ENCODE measurements at regions not wholly inside any gene's neighbourhood (a gene's known extent, or its start where the extent isn't known, plus 50 kb on each side); places are given as distances from the start of the nearest gene placed in this dataset.
A peak's percentile ranks its signal among the peaks of the same experiment; 100 is the strongest.
"Not testable (repeated sequence)": the region's sequence is repeated elsewhere in the genome, so short reads cannot be mapped to it uniquely, and the experiment has no call there.

- no peak for DNase-seq
Measured at GRCh38 chr16:50448981-50449380, 80.2 kb upstream of the BRD7 start.

DNA sequence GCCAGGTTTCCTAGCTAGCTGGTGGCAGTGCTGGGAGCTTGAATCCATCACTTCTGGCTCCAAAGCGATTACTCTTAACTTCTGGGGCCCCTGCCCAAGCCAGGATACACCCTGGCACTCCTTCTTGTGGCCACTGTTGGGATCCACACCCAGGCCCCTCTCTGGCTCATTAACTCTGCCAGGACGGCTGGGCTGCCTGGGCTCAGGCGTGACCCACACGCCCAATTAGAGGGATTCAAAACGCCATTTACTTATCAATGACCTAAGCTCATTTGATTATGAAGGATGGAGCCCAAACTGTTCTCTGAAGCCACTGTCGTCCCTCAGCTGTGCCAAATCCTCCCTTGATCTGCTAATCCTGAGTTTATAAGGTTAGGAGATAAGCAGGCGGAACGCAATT, 79.7 kb upstream of the BRD7 start:
- DNase-seq: no peak

DNA sequence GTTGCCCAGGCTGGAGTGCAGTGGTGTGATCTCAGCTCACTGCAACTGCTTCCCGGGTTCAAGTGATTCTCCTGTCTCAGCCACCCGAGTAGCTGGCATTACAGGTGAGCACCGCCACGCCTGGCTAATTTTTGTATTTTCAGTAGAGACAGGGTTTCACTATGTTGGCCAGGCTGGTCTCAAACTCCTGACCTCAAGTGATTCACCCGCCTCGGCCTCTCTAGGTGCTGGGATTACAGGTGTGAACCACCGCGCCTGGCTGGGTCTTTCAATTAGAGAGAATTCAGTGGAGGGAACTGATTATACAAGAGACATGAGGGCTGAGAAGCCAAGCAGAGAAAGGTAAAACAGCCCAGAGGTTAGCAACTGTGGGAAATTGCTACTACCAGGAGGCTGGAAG, 78.6 kb upstream of the BRD7 start:
- DNase-seq: not testable (repeated sequence)

- no peak for DNase-seq
Measured at GRCh38 chr16:50446861-50447260, 78.1 kb upstream of the BRD7 start.

GRCh38 chr16:50445621-50446555, 77.1 kb upstream of the BRD7 start:
- no peak for DNase-seq

DNA sequence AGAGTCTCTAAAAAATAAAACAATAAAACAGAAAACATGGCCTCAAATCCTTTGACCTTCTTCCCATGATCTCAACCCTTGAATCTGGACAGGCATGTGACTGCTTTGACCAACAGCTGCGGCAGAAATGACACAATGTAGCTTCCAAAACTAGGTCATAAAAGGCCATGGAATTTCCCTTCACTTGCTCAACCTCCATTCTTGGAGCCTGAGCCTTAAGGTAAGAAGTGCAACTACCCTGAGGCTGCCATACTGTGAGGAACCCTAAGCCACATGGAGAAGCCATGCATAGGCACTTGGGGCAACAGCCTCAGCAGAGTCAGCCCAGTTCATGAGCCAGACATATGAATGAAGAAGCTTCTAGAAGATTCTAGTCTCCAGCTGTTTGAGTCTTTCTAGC, 75.7 kb upstream of the BRD7 start:
- no peak for DNase-seq

DNA sequence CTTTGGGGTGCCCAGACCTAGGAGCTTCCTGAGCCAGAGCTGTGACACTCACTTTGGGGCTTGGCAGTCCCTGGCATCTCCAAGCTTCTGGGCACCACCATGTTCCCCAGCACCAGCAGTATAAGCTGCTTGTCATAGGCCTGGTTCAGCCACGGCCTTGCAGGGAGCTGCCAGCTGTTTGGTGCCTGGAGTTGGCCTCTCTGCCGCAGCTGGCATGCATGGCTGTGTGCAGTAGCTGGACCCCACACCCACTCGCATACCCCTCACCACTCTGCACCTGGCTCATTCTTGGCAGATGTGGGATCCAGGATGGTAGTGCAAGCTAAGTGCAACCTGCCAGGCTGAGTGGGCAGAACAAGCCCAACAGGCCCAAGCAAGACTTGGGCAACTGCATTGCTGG, 73.4 kb upstream of the BRD7 start:
- no peak for DNase-seq

DNA sequence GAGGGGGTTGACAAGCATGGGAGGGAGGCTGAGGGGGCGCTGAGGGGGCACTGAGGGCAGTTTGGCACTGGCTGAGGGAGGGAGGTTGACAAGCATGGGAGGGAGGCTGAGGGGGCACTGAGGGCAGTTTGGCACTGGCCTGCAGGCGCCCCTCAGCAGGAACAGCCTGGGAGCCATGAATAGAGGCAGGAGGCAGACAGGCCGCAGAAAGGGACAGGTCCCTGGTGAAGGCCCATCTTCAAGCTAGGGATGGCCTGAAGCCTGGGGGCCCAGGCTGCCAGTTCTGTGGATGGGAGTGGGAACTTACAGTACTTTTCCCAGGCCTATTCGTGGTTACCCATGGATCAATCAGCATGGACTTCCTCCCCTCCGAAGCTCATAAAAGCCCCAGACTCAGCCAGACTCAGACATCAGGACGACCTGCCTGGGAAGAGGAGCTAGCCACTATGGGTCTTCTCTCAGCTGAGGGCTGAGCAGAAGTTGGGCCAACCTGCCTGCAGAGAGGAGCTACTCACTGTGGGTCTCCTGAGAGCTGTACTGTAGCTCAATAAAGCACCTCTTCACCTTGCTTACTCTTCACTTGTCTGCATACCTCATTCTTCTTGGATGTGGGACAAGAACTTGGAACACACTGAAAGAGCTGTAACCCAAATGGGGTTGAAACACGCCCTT, 72.8 kb upstream of the BRD7 start:
- DNase-seq: no peak

DNA sequence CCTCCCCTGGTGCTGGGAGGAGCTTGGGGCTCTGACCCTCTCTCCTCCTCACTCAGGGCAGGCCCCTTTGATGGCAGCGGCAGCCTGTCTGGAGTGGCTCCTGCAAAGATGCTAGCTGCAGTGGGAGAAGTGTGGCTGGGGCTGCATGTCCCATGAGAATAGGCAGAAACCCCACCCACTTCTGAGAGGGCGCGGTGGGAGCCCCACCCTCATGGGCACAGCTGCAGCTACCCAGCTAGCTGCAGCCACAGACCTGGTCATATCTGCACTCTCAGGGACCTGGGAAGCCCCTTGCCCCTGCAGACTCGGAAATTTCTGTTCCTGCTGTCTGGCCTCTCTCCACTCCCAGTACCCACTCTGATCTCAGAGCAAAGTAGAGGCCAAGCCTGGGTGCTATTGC, 72.2 kb upstream of the BRD7 start:
- no peak for DNase-seq

DNA sequence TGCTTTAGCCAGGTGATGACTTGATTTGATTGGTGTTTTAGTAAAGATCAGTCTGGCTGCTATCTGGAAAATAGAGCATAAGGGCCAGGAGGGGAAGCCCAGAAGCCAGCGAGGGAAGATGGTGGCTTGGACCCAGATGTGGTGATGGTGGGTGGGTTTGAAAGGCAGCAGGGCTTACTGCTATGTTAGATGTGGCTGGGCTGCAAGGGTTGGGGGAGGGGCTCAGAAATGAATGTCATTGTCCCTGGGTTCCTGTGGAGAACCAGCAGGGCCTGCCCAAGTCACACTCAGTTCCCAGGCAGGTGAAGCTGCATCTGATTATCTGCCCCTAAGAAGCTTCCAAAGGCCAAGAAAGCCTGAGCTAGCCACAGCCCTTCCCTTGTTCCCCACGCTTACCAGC, 71.7 kb upstream of the BRD7 start:
- DNase-seq: no peak

GRCh38 chr16:50437769-50438437, 69.1 kb upstream of the BRD7 start:
- DNase-seq: peak; percentile 69

GRCh38 chr16:50436271-50436670, 67.5 kb upstream of the BRD7 start:
- no peak for DNase-seq

DNA sequence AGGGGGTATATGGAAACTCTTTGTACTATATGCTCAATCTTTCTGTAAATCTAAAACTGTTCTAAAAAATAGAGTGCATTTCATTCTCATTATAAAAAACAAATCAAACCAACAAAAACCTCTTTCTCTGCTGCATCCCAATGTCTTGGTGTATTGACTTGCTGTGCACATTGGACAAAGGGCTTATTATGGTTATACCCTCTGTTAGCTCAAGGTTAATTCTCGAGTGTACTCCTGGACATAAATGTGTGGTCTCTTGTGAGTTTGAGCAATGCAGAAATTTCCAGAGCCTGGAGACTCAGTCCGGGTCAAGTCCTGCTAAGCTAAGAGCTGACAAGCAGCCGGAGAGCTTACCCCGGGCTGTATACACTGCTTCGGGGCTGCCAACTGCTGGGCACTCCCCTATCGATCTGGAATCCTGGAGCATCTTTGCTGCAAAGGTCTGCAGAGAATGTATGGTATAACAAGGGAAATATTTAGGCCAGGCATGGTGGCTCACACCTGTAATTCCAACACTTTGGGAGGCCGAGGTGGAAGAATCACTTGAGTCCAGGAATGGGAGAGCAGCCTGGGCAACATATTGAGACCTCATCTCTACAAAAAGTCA, 66.2 kb upstream of the BRD7 start:
- no peak for DNase-seq

GRCh38 chr16:50430076-50430475, 61.3 kb upstream of the BRD7 start:
- no peak for DNase-seq

DNA sequence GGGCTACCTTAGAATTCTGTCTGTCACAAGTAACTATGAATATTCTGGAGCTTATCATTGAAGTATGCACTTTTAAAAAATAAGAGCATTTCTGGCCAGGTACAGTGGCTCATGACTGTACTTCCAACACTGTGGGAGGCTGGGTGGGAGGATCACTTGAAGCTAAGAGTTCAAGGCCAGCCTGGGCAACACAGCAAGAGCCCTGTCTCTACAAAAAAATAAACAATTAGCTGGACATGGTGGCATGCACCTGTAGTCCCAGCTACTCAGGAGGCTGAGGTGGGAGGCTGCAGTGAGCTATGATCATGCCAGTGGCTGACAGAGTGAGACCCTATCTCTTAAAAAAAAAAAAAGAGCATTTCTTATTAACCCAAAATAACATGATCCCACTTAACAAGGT, 60.0 kb upstream of the BRD7 start:
- DNase-seq: no peak

- DNase-seq: no peak
Measured at GRCh38 chr16:50428116-50428515, 59.3 kb upstream of the BRD7 start.

GRCh38 chr16:50427107-50427506, 58.3 kb upstream of the BRD7 start:
- DNase-seq: no peak

- DNase-seq: no peak
Measured at GRCh38 chr16:50425648-50426047, 56.9 kb upstream of the BRD7 start.

DNA sequence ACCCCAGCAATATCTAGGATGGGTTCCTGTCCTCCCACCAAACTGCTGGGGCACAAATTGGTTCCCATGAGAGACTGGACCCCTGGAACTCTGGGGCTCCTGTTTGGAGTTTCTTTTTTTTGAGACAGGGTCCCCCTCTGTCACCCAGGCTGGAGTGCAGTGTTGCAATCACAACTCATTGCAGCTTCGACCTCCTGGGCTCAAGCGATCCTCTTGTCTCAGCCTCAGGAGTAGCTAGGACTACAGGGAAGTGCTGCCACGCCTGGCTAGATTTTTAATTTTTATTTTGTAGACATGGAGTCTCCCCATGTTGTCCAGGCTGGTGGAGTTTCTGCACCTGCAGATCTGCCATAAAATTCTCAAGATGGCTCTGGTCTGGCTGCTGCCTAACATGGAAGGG, 56.3 kb upstream of the BRD7 start:
- no peak for DNase-seq

DNA sequence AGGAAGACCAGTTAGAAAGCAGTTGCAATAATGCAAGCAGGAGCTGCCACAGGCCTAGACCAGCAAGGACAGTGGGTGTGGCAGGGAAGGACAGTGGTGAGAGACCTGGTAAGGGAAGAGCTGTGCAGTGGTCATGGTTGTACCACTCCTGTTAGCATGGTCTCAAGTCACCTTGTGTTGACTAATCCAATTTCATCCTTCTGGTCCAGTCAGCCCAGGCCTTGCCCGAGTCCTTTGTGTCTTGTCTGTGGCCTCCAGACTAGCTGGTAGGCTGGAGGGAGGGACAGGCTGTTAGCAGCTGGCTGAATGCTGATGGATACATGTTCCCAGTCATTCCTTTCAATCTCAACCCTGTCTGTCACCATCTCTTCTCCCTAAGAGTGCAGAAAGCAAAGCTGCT, 54.1 kb upstream of the BRD7 start:
- no peak for DNase-seq

DNA sequence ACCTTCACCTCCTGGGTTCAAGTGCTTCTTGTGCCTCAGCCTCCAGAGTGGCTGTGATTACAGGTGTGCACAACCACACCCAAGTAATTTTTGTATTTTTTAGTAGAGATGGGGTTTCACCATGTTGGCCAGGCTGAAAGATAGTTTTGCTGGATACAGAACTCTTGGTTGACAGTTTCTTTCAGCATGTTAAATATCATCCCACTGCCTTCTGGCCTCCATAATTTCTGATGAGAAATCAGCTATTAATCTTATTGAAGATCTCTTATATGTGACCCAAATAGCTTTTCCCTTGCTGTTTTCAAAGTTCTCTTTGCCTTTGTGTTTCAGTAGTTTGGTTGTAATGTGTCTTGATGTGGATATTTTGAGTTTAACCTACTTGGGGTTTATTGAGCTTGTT, 50.3 kb upstream of the BRD7 start:
- DNase-seq: no peak
